HG02970 (cell line): ENCODE measurements at regions not wholly inside any gene's neighbourhood (a gene's known extent, or its start where the extent isn't known, plus 50 kb on each side); places are given as distances from the start of the nearest gene placed in this dataset.
A peak's percentile ranks its signal among the peaks of the same experiment; 100 is the strongest.
"Not testable (repeated sequence)": the region's sequence is repeated elsewhere in the genome, so short reads cannot be mapped to it uniquely, and the experiment has no call there.

Experiments
- ATAC-seq: cut with Tn5 transposase; IDR thresholded peaks from one replicate; pipeline ENCODE4 v1.9.1; 2021; ENCODE audit warnings: mild to moderate bottlenecking, moderate library complexity, moderate number of reproducible peaks; ENCODE audit not compliant: unreplicated experiment, low FRiP score

DNA sequence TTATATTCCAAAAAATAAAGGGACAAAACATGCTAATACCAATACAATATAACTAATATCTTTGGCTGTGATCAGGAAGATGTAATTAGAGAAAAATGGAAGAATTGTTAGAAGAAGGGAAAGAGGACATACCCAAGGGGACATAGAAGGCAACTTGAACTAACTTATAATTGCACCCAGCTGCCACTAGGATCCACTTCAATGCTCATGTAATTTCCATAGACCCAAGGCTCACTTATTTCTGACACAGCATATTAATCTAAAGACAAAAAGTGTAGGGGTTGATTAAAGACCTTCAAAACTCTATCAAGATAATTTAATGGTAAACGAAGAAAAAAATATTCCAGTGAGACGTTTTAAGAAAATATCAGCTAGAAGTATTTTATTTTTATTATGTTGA lies 396.0 kb upstream of the ADGRB3 start:
- ATAC-seq = no peak

DNA sequence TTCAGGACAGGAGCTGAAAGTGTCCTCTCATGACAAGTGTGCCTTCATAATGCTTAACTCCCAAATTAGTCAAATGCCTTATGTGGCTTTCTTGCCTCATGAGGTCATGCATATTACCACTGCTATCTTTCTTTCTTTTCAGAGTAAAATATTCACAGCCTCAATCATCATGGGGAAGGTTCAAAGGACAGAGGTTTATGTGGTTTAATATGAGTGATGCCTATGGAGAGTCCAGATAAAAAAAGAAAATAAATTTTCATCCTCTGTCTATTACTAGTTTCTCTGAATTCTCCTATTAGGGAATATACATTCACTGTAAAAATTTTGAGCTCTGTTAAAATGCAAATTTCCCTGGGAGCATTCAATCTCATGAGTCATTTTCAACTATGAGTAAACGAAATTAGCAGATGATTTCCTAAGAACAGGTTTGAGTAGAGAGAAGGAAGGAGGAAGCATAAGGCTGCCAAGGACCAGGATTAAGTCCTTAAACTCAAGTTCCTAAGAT lies 396.9 kb upstream of the ADGRB3 start:
- peak; percentile 75 for ATAC-seq

DNA sequence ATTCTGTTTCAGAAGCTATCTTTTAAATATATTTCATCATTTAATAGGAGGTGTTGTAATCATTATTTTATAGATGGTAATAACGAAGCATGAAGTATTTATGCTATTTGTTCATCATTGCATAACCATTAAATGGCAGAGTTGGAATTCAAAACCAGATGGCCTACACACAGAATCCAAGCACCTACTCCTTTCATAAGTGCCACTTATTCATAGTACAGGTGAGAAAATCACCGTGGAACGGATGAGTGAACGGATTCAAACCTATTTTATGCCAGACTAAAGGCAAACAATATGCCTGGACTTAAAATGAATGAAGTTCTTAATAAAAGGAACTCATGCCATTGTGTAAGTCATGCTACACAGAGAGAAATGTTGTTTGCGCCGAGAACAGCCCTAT lies 397.9 kb upstream of the ADGRB3 start:
- no peak for ATAC-seq

DNA sequence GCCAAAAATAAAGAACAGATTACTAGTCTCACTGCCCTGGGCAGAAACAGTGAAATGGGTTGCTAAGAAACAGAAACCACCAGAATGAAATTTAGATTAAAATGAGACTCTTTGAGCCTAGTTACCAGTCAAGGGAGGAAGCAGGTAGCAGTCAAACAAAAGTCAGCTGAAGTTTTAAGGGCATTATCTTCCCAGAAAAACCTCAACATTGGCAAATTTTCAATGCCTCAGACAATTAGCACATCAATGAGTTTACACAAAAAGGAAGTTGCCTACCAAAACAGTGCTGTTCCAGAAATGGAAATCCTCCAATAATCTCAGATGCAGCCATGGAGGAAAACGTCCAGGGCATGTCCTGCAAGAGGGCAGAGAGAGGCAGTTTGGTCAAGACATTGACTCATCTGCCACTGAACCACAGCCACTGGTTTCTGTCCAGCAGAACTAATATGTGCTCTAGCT lies 399.7 kb upstream of the ADGRB3 start:
- ATAC-seq = no peak

DNA sequence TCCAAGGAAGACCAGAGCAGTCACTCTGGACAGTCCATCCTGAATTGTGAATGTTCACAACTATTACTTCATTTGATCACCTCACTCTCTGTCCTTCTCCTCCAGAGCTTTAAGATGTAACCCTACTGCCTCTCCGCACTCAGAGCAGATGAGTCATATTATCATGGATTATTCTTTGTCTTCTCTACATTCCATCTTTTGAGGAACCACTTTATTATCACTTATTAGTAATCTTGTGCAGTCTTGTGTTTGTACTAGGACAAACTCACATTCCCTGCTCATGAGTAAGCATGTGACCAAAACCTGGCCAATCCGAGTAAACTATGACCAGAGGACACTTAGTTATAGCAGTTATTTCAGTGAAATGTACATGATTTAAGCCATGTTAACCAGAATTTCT lies 401.5 kb upstream of the ADGRB3 start:
- ATAC-seq = no peak

DNA sequence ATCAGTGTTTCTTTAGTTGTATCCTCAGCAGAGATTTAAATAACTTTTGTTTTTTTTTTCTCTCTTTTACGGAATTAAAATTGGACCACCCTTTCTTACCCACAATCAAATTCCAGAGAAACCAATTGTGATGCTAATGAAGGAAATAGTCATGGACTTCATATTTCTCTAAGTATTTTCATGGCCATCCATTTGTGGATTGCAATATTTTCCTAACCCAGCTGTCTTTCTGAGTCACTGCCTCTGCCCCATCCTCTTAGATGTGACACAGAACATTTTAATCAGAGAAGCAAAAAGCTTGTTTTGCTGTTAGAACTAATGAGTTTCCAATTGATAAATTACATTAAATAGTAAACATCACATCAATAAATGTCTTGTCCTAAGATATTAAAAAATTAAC lies 405.5 kb upstream of the ADGRB3 start:
- ATAC-seq = no peak

DNA sequence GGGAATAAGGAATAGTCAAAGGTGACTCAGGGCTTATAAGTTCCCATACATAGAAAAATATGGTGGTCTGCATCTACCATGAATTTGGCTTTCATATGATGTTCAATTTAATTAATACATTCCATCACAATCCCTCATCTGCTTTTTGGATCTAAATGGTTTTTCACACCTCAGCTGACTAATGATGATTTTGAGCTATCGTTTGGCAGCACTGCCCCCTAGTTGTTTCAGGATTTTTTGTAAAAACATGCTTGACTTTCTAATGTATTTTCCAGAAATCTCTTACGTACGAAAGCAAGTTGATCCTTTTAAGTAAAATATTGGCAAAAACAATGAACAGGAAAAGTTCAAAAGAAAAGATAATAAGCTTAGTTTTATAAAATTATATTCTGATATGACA lies 408.6 kb upstream of the ADGRB3 start:
- no peak for ATAC-seq

DNA sequence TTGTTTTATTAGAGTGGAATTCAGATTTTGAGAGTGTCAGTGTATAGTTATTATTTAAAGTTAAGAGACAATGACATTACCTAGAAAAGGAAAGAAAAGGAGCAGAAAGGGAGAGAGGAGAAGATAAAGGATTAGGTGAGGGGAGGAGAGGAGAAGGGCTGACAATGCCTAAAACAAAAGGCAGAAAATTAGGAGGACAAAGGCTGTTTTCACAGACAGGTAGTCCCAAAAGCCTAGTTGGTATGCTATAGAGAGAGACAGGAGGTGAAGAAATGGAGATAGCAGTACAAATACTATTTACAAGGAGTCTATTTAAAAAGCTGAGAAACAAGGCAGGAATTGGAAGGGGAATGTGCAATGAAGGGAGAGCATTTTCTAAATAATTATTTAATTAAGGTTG lies 409.4 kb upstream of the ADGRB3 start:
- ATAC-seq = no peak

DNA sequence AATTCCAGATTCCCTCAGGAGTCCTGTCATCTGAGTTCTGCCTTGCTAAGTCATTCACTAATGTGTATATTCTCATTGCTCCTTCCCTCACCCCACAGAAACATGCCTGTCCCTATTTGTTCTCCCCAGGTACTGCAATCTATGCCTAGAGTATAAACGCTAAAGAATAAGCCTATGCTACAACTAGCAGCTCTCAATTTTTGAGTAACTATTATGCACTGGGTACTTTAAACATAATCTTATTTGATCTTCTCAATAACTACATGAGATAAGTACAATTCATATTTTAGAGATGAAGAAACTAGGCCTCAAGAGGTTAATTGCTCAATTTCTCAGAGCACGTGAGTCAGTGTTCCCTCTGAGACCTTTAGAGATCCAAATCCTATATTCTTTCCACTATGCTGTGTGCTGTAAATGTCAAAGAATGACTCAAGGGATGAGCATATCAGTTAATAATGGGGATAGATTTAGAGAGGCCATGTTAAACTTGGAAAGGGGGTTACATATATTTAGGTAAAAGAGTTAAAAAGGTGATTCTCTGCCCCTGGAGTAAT lies 423.8 kb upstream of the ADGRB3 start:
- ATAC-seq = no peak

DNA sequence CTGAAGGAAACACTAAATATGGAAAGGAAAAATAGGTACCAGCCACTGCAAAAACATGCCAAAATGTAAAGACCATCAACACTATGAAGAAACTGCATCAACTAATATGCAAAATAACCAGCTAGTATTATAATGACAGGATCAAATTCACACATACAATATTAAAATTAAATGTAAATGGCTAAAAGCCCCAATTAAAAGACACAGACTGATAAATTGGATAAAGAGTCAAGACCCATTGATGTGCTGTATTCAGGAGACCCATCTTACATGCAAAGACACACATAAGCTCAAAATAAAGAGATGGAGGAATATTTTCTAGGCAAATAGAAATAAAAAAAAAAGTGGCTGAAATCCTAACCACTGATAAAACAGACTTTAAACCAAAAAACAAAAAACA lies 427.5 kb upstream of the ADGRB3 start:
- not testable (repeated sequence) for ATAC-seq

DNA sequence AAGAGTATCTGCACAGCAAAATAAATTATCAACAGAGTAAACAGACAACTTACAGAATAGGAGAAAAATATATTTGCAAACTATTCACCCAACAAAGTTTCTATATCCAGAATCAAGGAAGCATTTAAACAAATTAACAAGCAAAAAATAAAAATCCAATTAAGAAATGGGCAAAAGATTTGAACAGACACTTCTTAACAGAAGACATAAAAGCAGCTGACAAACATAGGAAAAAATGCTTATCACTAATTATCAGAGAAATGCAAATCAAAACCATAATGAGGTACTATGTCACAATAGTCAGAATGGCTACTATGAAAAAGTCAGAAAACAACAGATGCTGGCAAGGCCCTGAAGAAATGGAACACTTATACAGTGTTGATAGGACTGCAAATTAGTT lies 434.2 kb upstream of the ADGRB3 start:
- no peak for ATAC-seq

DNA sequence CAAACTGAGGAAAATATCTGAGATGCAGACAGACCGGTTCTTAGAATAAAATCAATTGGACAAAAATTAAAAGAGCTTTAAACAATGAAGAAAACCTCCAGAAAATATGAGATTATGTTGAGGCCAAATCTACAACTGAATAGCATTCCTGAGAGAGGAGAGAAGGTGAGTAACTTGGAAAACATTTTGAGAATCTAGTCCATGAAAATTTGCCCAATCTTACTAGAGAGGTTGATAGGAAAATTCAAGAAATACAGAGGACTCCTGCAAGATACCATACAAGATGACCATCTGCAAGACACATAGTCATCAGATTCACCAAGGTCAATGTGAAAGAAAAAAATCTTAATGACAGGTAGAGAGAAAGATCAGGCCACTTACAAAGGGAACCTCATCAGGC lies 437.7 kb upstream of the ADGRB3 start:
- ATAC-seq = no peak

DNA sequence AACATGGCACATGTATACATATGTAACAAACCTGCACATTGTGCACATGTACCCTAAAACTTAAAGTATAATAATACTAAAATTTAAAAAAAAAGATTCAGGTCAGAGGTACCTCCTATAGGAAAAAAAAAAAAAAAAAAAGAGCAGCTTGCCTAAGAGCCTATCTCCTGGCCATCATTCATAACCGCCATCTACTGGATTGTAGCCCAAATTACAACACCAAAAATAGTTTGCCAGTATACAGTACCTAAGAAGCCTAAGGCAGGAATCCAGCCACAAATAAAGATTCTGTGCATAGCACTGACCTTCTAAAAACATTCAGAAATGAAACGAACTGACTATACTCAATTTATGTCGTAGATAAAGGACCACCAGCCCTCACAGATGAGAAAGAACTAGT lies 438.4 kb upstream of the ADGRB3 start:
- ATAC-seq = no peak

DNA sequence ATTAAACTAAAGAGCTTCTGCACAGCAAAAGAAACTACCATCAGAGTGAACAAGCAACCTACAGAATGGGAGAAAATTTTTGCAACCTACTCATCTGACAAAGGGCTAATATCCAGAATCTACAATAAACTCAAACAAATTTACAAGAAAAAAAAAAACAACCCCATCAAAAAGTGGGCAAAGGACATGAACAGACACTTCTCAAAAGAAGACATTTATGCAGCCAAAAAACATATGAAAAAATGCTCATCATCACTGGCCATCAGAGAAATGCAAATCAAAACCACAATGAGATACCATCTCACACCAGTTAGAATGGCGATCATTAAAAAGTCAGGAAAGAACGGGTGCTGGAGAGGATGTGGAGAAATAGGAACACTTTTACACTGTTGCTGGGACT lies 439.3 kb upstream of the ADGRB3 start:
- ATAC-seq = not testable (repeated sequence)

DNA sequence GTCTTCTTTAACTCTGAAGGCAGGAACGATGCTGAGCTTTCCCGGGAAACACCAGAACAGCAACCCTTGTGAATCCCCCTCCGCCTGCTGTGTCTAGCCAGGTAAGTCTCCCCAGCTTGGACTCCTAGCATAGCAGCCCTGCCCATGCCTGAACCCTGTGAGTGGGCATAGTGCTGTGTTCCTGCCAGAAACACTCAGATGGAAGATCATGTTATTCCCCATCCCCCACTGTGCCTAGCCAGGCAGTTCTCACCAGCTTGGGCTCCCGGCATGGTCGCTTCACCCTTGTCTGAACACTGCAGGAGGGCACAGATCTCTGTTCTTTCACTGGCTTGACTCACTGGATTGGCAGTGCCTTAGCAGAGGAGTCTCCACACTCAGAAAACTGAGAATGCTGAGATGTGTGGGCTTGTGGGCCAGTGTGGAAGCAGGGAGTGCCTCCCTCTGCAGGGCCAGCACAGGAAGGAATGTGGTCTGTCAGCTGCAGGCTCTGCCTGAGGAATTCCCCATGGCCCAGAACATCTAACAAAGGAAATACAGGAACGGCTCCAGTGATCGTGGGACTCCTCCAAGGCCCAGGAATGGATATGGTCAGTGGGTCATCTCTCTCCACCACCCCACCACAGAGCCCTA lies 440.1 kb upstream of the ADGRB3 start:
- ATAC-seq = no peak

DNA sequence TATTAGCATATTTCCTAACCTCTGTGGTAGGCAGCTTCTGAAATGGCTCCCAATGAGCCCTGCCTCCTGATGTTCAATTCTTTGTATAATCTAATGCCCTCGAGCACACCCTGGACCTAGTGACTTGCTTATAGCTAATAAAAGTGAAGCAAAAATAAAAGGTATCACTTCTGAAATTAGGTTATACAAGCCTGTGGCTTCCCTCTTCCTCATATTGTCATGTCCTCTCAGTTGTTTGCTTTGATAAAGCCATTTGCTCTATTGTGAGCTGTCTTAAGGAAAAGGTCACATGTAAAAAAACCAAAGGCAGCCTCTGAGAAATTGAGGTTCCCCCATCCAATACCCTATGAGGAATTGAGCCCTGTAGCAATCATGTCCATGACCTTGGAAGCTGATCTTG lies 442.1 kb upstream of the ADGRB3 start:
- no peak for ATAC-seq

DNA sequence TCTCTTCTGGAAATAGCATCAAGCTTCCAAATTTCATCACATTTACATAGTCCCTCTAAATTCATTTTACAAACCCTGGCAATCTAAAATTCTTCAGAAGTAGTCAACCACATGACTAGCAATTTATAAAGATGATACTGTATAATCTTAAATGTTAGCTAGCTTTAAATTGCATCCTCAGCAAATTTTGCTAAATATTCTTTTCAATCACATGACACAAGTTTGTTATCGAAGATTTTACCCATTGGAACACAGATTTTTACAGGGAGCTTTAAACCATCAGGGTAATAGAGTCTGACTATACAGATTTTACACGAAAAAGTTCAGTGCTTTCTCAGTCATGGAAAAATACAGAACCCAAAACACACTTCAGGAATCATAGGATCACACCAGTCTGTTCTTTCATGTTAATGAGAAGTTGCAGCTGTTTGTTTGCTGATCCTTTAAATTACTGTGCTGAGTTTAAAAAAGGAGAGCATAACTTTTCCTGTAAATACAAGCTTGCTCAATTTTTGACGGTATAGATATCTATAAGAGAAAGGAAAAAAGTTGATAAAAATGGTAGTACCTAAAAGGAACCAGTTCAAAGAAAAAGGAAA lies 445.8 kb upstream of the ADGRB3 start:
- no peak for ATAC-seq

DNA sequence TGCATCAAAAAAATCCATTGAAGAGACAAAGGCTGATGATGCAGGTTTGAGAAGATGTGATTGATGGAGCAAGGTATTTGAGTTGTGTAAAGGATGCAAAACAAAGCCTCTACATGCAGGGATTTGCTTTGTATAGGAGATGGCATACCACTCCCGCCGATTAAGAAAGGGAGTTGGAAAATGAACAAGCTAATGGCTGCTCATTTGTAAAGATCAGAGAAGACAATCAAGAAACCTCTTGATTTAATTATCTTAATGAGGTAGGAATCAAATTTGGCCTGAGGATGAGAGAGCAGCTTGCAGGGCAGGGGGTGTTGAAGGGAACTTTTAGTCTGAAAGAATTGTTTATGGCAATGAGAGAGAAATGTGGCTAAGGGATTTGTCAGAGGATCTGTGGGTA lies 448.2 kb upstream of the ADGRB3 start:
- ATAC-seq = no peak

DNA sequence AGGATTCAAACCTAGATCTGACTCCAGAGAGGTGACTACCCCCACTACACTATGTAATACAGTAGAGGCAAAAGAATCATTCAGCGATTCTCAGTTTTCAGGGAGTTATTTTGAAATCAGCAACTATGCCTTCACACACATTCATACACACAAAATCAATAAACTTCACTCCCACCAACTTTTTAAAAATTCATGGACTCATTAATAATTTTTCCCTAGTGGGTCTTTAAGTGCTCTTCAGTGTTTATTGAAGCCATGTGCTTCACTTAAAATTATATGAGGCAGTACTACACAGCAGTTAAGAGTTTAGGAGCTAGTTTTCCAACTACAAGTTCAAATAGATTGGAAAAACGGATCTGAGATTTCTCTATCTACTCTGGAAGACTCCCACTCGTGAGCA lies 452.7 kb upstream of the ADGRB3 start:
- no peak for ATAC-seq

DNA sequence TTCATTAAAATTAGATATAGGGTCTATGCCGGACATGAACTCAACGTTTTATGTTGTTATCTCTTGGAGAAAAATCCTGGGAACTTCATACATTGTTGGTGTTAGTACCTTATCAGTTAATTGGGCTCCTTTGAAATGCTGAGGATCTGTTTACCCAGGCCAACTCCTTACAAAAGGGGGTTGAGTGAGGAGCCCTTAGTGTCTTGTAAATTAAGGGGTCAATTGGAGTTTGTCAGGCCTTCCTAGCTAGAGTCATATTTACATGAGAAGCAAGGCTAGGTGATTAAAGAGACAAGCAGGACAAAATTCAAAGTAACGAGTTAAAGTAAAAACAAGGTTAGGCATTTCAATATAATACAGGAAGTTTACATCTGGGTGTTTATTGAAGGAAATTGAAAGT lies 454.1 kb upstream of the ADGRB3 start:
- not testable (repeated sequence) for ATAC-seq

DNA sequence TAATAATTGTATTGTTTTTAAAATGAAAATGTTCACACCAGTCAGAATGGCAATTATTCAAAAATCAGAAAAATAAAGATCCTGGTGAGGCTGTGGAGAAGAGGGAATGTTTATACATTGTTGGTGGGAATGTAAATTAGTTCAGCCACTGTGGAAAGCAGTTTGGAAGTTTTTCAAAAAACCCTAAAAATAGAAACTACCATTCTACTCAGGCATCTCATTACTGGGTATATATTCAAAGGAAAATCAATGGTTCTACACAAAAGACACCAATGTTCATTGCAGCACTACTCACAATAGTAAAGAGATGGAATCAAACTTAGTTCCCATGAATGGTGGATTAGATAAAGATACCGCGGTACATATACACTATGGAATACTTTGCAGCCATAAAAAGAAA lies 461.5 kb upstream of the ADGRB3 start:
- ATAC-seq = no peak

DNA sequence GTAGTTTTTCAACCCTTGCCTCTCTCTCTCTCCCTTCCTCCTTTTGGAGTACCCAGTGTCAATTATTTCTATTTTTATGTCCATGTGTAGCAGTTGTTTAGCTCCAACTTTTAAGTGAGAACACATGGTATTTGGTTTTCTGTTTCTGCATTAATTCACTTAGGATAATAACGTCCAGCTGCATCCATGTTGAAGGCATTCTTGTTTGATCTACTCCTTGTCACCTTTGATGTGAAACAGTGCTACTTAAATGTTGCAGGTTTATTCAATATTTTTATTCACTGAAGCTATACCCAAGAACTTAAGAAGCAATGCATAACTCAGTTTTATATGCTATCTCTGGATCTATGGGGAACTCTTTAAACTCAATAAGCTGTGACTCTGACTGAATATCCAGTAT lies 465.2 kb upstream of the ADGRB3 start:
- no peak for ATAC-seq
